SK-N-SH (cell line): ENCODE measurements at regions not wholly inside any gene's neighbourhood (a gene's known extent, or its start where the extent isn't known, plus 50 kb on each side); places are given as distances from the start of the nearest gene placed in this dataset.

ENCODE experiments used
- CTCF ChIA-PET: fragments of 300-600, 350-600 bp; formaldehyde crosslinking; extraction: SDS; loops from one replicate; lab custom pipeline; 2021; lab: Yijun Ruan, JAX
- POLR2A ChIA-PET: fragments of 350-600 bp; sonication (Branson Sonifier 250); formaldehyde crosslinking; extraction: SDS; loops from one replicate; lab custom pipeline; 2020; ENCODE audit warnings: antibody characterized with exemption, inconsistent platforms; lab: Yijun Ruan, JAX
- DNase-seq: peaks from one replicate; pipeline ENCODE4 v3.0.0; 2012
- H2AFZ ChIP-seq: fragments of 200-600 bp; sonication (generic); 2 replicates; pipeline ENCODE4 v1.8.1; 2016; ENCODE audit warnings: antibody characterized with exemption, mild to moderate bottlenecking, low read depth
- H3F3A ChIP-seq: fragments of 200-600 bp; sonication (generic); replicated peaks from 2 replicates; pipeline ENCODE3; 2016; ENCODE audit warnings: antibody characterized with exemption, mild to moderate bottlenecking; ENCODE audit not compliant: insufficient read depth
- H3K27ac ChIP-seq, 2 experiments: fragments of 200-500 bp in 1 of 2; fragments of 200-600 bp in 1 of 2; sonication (Bioruptor generic) in 1 of 2; sonication (generic), shearing (Covaris generic) in 1 of 2; 2 replicates each; pipeline versions ENCODE4 v1.5.1 to v1.6.1; 2014 to 2016; ENCODE audit warnings: low read depth in 2 of 2, inconsistent platforms in 1 of 2, low read length in 1 of 2, mild to moderate bottlenecking in 1 of 2, mixed read lengths in 1 of 2
- H3K27me3 ChIP-seq: fragments of 200-600 bp; sonication (generic), shearing (Covaris generic); 2 replicates; pipeline ENCODE4 v1.6.1; 2016; ENCODE audit warnings: mixed run types; ENCODE audit not compliant: insufficient read depth
- H3K36me3 ChIP-seq, 2 experiments: fragments of 200-500 bp in 1 of 2; fragments of 200-600 bp in 1 of 2; sonication (Bioruptor generic) in 1 of 2; sonication (generic) in 1 of 2; replicated peaks in 1 of 2; 2 replicates each; pipeline versions ENCODE3 to v1.5.1; 2014 to 2016; ENCODE audit warnings: low read length in 1 of 2, mild to moderate bottlenecking in 1 of 2; ENCODE audit not compliant: insufficient read depth in 2 of 2, control insufficient read depth in 1 of 2
- H3K4me1 ChIP-seq, 2 experiments: fragments of 200-500 bp in 1 of 2; fragments of 200-600 bp in 1 of 2; sonication (Bioruptor generic) in 1 of 2; sonication (generic), shearing (Covaris generic) in 1 of 2; 2 replicates each; pipeline versions ENCODE4 v1.5.1 to v1.6.1; 2014 to 2016; ENCODE audit warnings: low read depth in 1 of 2, low read length in 1 of 2, mixed run types in 1 of 2; ENCODE audit not compliant: insufficient read depth in 2 of 2, control insufficient read depth in 1 of 2
- H3K4me2 ChIP-seq: fragments of 200-600 bp; sonication (generic), shearing (Covaris generic); 2 replicates; pipeline ENCODE4 v1.6.1; 2017; ENCODE audit warnings: mixed run types
- H3K4me3 ChIP-seq, 2 experiments: fragments of 200-500 bp in 1 of 2; fragments of 200-600 bp in 1 of 2; sonication (Bioruptor generic) in 1 of 2; sonication (generic), shearing (Covaris generic) in 1 of 2; 2 replicates each; pipeline versions ENCODE4 v1.5.1 to v1.8.1; 2014 to 2016; ENCODE audit warnings: low read depth in 2 of 2, inconsistent platforms in 1 of 2, low read length in 1 of 2, mild to moderate bottlenecking in 1 of 2, mixed read lengths in 1 of 2, moderate library complexity in 1 of 2
- H3K79me2 ChIP-seq: fragments of 200-600 bp; sonication (generic); 2 replicates; pipeline ENCODE4 v1.8.1; 2017; ENCODE audit warnings: mild to moderate bottlenecking; ENCODE audit not compliant: insufficient read depth
- H3K9ac ChIP-seq: fragments of 200-600 bp; sonication (generic); 2 replicates; pipeline ENCODE4 v1.6.1; 2017; ENCODE audit warnings: mixed run types
- H3K9me2 ChIP-seq: fragments of 200-600 bp; sonication (generic); 2 replicates; pipeline ENCODE4 v1.6.1; 2017; ENCODE audit warnings: mixed run types
- H3K9me3 ChIP-seq: fragments of 200-600 bp; sonication (generic); 2 replicates; pipeline ENCODE4 v1.6.1; 2017; ENCODE audit warnings: mixed run types, mild to moderate bottlenecking, moderate library complexity
- H4K20me1 ChIP-seq: fragments of 200-600 bp; sonication (generic); 2 replicates; pipeline ENCODE4 v1.6.1; 2017; ENCODE audit warnings: mild to moderate bottlenecking, mixed run types; ENCODE audit not compliant: insufficient read depth
- IRF3 ChIP-seq: fragments of 150-350 bp; IDR thresholded peaks from 2 replicates; pipeline ENCODE4 v1.6.1; 2016; ENCODE audit warnings: mild to moderate bottlenecking, low read depth, low read length
- MEF2A ChIP-seq: IDR thresholded peaks from 2 replicates; pipeline ENCODE4 v1.4.0; 2012; ENCODE audit warnings: low read depth, borderline replicate concordance
- MXI1 ChIP-seq: IDR thresholded peaks from 2 replicates; pipeline ENCODE4 v1.6.1; 2012; ENCODE audit warnings: mild to moderate bottlenecking, low read depth, low read length, improper control_type of control experiment
- ZBTB33 ChIP-seq: IDR thresholded peaks from 2 replicates; pipeline ENCODE4 v1.4.0; 2012; ENCODE audit warnings: low read depth, borderline replicate concordance
- WGBS: methylation state at CpG from one replicate; pipeline ENCODE4 v1.1.6; 2017; ENCODE audit warnings: low lambda C conversion rate; 5-methylcytosine and 5-hydroxymethylcytosine counted together
- TF ChIP-seq, protein P1 (sequence below): fragments of 200-600 bp; sonication (generic); IDR thresholded peaks from 2 replicates; pipeline ENCODE4 v1.6.1; 2017; ENCODE audit warnings: antibody characterized with exemption, mild to moderate bottlenecking, moderate library complexity

DNA sequence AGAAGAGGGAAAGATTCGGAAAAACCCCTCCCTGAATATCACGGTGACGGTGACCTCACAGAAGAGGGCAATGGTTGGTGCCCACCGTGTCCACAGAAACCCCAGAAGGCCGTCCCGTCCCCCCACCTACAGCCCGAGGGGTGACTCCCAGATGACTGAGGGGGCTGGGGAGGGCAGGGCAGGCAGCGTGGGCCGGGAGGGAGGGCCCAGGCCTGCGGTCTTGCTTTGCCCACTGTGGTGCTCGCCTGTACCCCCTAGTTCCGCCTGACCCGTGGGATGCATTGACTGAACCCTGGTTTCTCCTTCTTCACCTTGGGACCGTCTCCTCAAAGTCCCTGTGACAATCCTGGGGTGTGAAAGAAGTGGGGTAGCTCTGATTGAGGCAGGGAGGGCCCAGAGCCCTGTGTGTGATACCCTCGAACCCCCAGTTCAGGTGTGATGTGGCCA lies 526.7 kb downstream of the BRD1 start (continued):
- TF ChIP-seq MXI1 = no peak
- TF ChIP-seq, protein P1, sequence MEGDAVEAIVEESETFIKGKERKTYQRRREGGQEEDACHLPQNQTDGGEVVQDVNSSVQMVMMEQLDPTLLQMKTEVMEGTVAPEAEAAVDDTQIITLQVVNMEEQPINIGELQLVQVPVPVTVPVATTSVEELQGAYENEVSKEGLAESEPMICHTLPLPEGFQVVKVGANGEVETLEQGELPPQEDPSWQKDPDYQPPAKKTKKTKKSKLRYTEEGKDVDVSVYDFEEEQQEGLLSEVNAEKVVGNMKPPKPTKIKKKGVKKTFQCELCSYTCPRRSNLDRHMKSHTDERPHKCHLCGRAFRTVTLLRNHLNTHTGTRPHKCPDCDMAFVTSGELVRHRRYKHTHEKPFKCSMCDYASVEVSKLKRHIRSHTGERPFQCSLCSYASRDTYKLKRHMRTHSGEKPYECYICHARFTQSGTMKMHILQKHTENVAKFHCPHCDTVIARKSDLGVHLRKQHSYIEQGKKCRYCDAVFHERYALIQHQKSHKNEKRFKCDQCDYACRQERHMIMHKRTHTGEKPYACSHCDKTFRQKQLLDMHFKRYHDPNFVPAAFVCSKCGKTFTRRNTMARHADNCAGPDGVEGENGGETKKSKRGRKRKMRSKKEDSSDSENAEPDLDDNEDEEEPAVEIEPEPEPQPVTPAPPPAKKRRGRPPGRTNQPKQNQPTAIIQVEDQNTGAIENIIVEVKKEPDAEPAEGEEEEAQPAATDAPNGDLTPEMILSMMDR = no peak
- TF ChIP-seq, all 33 proteins: peak for 0

DNA sequence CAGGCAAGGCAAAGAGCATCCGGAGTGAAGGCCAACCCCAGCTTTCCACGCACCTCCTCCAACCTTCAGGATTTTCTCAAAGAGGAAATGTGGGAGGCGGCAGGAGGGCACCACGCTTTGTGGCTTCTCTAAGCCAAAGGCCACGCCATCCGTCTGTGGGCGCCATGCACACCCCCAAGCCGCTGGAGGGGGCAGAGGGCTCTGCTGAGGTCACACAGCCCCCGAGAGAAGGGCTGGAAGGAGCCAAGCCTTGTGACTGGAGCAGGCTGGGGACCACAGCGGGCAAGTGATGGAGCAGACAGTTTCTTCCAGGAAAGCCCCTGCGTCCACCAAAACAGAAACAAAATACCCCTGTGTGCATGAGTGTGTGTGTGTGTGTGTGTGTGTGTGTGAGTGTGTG lies 527.4 kb downstream of the BRD1 start:
- Histone ChIP-seq H3K27ac (no peak overlapping the region), H4K20me1 (no peaks in the 10 kb centered on the region), H3K9me2 (no peaks in the 10 kb centered on the region), H3K27me3 (no peaks in the 10 kb centered on the region; the same call in 1 of the 2 replicates), H3K79me2 (no peaks in the 10 kb centered on the region), H3K36me3 (no peaks in the 10 kb centered on the region), H3F3A (no peaks in the 10 kb centered on the region), H3K4me3 (no peak overlapping the region), H3K9me3 (no peaks in the 10 kb centered on the region), H3K9ac (no peak overlapping the region), H3K4me1 (peaks cover 0 to 18% of the 10 kb centered on the region in 2 experiments; a peak in 1 of 4 replicates), H3K4me2 (no peak overlapping the region), H2AFZ (no peak overlapping the region)
- TF ChIP-seq IRF3 = no peak
- POLR2A ChIA-PET = no interaction called here
- no peak for DNase-seq
- CTCF ChIA-PET = no interaction called here
- WGBS = 30% methylated on average over 6 of the region's 11 CpGs

DNA sequence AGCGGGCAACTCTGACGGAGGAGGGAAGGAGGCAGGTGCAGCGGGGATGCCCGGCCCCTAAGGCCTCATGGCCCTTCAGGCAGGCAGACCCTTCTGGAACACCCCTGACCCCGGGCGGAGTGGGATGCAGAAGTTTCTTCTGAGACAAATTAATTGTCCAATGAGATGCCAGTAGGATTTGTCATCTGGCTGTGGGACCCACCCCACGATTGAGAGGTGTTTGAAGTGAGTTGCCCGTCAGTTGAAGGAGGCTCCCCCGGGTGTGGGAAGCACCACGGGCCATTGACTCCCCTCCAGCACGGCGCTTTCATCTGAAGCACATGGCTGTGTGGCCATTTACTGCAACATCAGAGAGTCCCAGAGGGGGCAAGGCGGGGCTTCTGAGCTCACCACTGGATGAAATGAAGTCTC lies 527.8 kb downstream of the BRD1 start:
- H3K36me3 ChIP-seq = no peaks in the 10 kb centered on the region
- CTCF ChIA-PET = no interaction called here
- no peaks in the 10 kb centered on the region for H3F3A ChIP-seq
- no peaks in the 10 kb centered on the region for H3K9me2 ChIP-seq
- no peak overlapping the region for H3K27ac ChIP-seq
- H2AFZ ChIP-seq = no peak overlapping the region
- TF ChIP-seq ZBTB33 (no peak), MEF2A (no peak)
- no peak overlapping the region for H3K4me3 ChIP-seq
- 43% methylated on average over 7 of the region's 13 CpGs for WGBS
- no peaks in the 10 kb centered on the region for H3K9me3 ChIP-seq
- H3K79me2 ChIP-seq = no peaks in the 10 kb centered on the region
- no peak for DNase-seq
- no peaks in the 10 kb centered on the region for H4K20me1 ChIP-seq
- no peak overlapping the region for H3K4me2 ChIP-seq
- no peaks in the 10 kb centered on the region; the same call in 1 of the 2 replicates for H3K27me3 ChIP-seq
- POLR2A ChIA-PET = no interaction called here
- H3K9ac ChIP-seq = no peak overlapping the region
- peaks cover 0 to 15% of the 10 kb centered on the region in 2 experiments; a peak in 1 of 4 replicates for H3K4me1 ChIP-seq
